ENCODE measurements at regions not wholly inside any gene's neighbourhood (a gene's known extent, or its start where the extent isn't known, plus 50 kb on each side); places are given as distances from the start of the nearest gene placed in this dataset.
"Not testable (repeated sequence)": the region's sequence is repeated elsewhere in the genome, so short reads cannot be mapped to it uniquely, and the experiment has no call there.

DNA sequence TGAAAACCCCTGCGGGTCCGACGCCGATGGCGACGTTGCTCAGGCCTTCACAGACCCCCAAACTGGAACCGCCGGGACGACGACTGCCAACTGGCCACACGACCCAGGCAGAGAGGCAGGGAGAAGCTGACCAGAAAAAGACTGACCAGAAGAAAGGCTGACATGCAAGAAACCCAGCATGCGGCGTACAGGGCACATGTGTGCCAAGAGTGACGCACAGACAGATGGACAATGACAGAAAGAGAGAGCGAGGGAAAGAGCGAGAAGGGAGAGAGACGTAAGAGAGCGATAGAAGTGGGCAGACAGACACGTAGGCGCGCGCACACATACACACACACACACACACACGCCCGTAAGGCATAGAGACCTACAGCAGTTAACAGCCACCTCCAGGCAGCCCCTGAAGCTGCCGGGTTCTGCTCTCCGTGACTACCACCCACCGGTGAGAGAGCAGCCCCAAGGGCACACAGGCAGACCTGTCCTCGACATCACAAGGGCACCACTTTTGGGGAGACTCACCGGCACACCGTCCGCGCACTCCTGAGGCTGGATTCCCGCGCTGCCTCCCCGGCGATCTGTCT lies 67.2 kb upstream of the ZNF527 start:
- peak; percentile 33 for DNase-seq

- DNase-seq = peak; percentile 57
Measured at GRCh38 chr19:37304190-37304883, 66.6 kb upstream of the ZNF527 start.

- DNase-seq = peak; percentile 18
Measured at GRCh38 chr19:37304884-37305255, 66.0 kb upstream of the ZNF527 start.

- peak; percentile 22 for DNase-seq
Measured at GRCh38 chr19:37306383-37306963, 64.4 kb upstream of the ZNF527 start.

DNA sequence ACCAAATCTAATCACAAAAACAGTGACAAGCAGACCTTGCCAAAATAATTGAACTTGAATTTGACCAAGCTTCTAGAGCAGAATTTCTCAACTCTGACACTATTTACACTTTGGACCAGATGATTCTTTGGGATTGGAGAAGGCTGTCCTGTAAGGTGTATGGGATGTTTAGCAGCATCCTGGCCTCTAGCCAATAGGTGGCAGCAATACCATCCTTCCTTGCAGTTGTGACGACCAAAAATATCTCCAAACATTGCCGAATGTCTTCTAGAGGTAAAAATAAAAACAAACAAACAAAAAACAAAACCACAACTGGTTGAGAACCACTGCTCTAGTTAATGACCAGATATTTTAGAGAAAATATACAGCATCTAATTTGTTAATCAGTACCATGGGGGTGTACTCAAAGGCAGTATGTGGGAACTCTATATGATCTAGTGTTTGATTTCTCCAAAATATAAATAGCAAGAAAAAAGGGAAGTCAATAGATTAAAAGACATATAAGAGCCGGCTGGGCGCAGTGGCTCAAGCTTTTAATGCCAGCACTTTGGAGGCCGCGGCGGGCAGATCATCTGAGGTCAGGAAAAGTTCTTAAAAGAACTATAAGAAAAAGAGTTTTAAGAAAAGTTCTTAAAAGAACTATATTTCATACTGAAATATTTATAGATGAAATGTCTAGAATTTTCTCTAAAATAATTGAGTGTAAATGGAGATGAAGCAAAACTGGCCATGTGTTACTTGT lies 60.9 kb upstream of the ZNF527 start:
- no peak for DNase-seq

- DNase-seq = peak; percentile 59
Measured at GRCh38 chr19:37312531-37313334, 58.2 kb upstream of the ZNF527 start.

- no peak for DNase-seq
Measured at GRCh38 chr19:37313335-37313627, 57.6 kb upstream of the ZNF527 start.

- DNase-seq = peak; percentile 91
Measured at GRCh38 chr19:37317403-37318209, 53.3 kb upstream of the ZNF527 start.

DNA sequence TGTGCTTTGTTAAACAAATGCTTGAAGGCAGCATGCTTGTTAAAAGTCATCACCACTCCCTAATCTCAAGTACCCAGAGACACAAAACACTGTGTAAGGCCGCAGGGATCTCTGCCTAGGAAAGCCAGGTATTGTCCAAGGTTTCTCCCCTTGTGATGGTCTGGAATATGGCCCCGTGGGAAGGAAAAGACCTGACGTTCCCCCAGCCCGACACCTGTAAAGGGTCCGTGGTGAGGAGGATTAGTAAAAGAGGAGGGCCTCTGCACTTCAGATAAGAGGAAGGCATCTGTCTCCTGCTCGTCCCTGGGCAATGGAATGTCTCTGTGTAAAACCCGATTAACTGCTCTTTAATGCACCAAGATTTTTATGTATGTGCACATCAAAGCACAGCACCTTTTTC lies 49.9 kb upstream of the ZNF527 start:
- DNase-seq = not testable (repeated sequence)

Measured in activated CD8-positive, alpha-beta memory T cell treated with anti-CD3 and anti-CD28 coated beads, Interleukin-2, amount 50 U/mL, for 48 hours (primary cell).